NB4 (cell line): ENCODE measurements at regions not wholly inside any gene's neighbourhood (a gene's known extent, or its start where the extent isn't known, plus 50 kb on each side); places are given as distances from the start of the nearest gene placed in this dataset.

Source experiments
- DNase-seq: peaks from one replicate; pipeline ENCODE4 v3.0.0; 2010; ENCODE audit warnings: low read depth
- H3K4me3 ChIP-seq: one replicate; pipeline ENCODE4 v1.5.1; 2011; ENCODE audit warnings: mild to moderate bottlenecking, low read depth, low read length, moderate library complexity
- CTCF ChIP-seq: IDR thresholded peaks from one replicate; pipeline ENCODE4 v1.5.1; 2012; ENCODE audit warnings: low read depth, low read length
- MAX ChIP-seq: IDR thresholded peaks from 2 replicates; pipeline ENCODE4 v1.6.1; 2011; ENCODE audit warnings: low read depth, low read length
- MYC ChIP-seq: IDR thresholded peaks from 2 replicates; pipeline ENCODE4 v1.6.1; 2011; ENCODE audit warnings: low read depth, low read length
- POLR2A ChIP-seq: IDR thresholded peaks from 2 replicates; pipeline ENCODE4 v1.6.1; 2011; ENCODE audit warnings: mild to moderate bottlenecking; ENCODE audit not compliant: insufficient read length; ENCODE audit errors: extremely low read depth

- TF ChIP-seq POLR2A: no peak
- TF ChIP-seq MYC: no peak
- no peak for TF ChIP-seq CTCF
- no peak for TF ChIP-seq MAX
- DNase-seq: no peak
- H3K4me3 ChIP-seq: no peak overlapping the region
These were observed 898.6 kb upstream of the KLHL29 start for GRCh38 chr2:22486343-22486742.

GRCh38 chr2:22487036-22487435 is 897.9 kb upstream of the KLHL29 start:
- DNase-seq: no peak
- H3K4me3 ChIP-seq: no peak overlapping the region
- no peak for TF ChIP-seq MAX
- TF ChIP-seq POLR2A: no peak
- TF ChIP-seq CTCF: no peak
- no peak for TF ChIP-seq MYC

GRCh38 chr2:22487541-22487940 is 897.4 kb upstream of the KLHL29 start:
- no peak for DNase-seq
- no peak for TF ChIP-seq MYC
- TF ChIP-seq MAX: no peak
- TF ChIP-seq POLR2A: no peak
- no peak for TF ChIP-seq CTCF
- no peak overlapping the region for H3K4me3 ChIP-seq

- no peak overlapping the region for H3K4me3 ChIP-seq
- DNase-seq: no peak
- TF ChIP-seq CTCF (no peak), POLR2A (no peak), MAX (no peak), MYC (no peak)
These were observed 893.5 kb upstream of the KLHL29 start for GRCh38 chr2:22491442-22491841.

DNA sequence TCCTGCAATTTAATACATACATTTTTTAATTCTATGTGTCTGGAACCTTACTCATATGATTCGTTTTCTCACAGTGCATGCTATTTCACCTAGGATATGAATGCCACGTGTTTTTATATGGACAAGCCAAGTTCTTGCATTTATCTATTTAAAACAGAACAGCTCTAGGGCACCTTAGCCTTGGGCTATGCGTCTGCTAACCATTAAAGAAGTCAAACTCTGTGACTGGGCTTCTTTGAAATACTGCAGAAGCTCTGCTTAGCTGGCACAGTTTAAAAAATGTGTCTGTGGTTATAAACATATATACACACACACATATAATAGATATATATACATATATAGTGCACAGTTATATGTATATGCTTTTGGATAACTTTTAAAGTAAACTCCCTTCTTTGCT is 890.8 kb upstream of the KLHL29 start:
- TF ChIP-seq MAX: no peak
- no peak for TF ChIP-seq POLR2A
- TF ChIP-seq MYC: no peak
- TF ChIP-seq CTCF: no peak
- no peak for DNase-seq
- no peak overlapping the region for H3K4me3 ChIP-seq

GRCh38 chr2:22497064-22497463 is 887.9 kb upstream of the KLHL29 start:
- DNase-seq: no peak
- H3K4me3 ChIP-seq: no peak overlapping the region
- no peak for TF ChIP-seq POLR2A
- no peak for TF ChIP-seq CTCF
- TF ChIP-seq MYC: no peak
- no peak for TF ChIP-seq MAX
